H9 (cell line): ENCODE measurements at regions not wholly inside any gene's neighbourhood (a gene's known extent, or its start where the extent isn't known, plus 50 kb on each side); places are given as distances from the start of the nearest gene placed in this dataset.

Experiments used
- DNase-seq: peaks from one replicate; pipeline ENCODE4 v3.0.0-alpha.2; 2017
- H2AFZ ChIP-seq: one replicate; pipeline ENCODE4 v1.6.1; 2013; ENCODE audit warnings: mild to moderate bottlenecking, low read length, control low read depth, moderate library complexity
- H2AK5ac ChIP-seq: 2 replicates; pipeline ENCODE4 v1.6.1; 2013; ENCODE audit warnings: low read length, control low read depth, mixed read lengths; ENCODE audit not compliant: insufficient read length
- H2BK120ac ChIP-seq: one replicate; pipeline ENCODE4 v1.6.1; 2013; ENCODE audit warnings: low read depth, mild to moderate bottlenecking, low read length, control low read depth, inconsistent platforms; ENCODE audit not compliant: poor library complexity, severe bottlenecking
- H2BK12ac ChIP-seq: 2 replicates; pipeline ENCODE4 v1.6.1; 2013; ENCODE audit warnings: low read length, control low read depth, mixed read lengths, low read depth; ENCODE audit not compliant: insufficient read length
- H2BK15ac ChIP-seq: 2 replicates; pipeline ENCODE4 v1.6.1; 2013; ENCODE audit warnings: low read depth, low read length, control low read depth
- H2BK20ac ChIP-seq: one replicate; pipeline ENCODE4 v1.6.1; 2013; ENCODE audit warnings: low read depth, mild to moderate bottlenecking, low read length, control low read depth, inconsistent platforms; ENCODE audit not compliant: poor library complexity, severe bottlenecking
- H2BK5ac ChIP-seq: 2 replicates; pipeline ENCODE4 v1.6.1; 2013; ENCODE audit warnings: low read length, control low read depth, mixed read lengths; ENCODE audit not compliant: insufficient read length
- H3K14ac ChIP-seq: 2 replicates; pipeline ENCODE4 v1.6.1; 2013; ENCODE audit warnings: low read length, control low read depth; ENCODE audit not compliant: insufficient read depth
- H3K18ac ChIP-seq: 2 replicates; pipeline ENCODE4 v1.6.1; 2013; ENCODE audit warnings: low read depth, mild to moderate bottlenecking, mixed read lengths, low read length, control low read depth; ENCODE audit not compliant: insufficient read length
- H3K23ac ChIP-seq: 2 replicates; pipeline ENCODE4 v1.6.1; 2013; ENCODE audit warnings: low read length, control low read depth, mixed read lengths, low read depth; ENCODE audit not compliant: insufficient read length
- H3K23me2 ChIP-seq: 2 replicates; pipeline ENCODE4 v1.6.1; 2013; ENCODE audit warnings: low read depth, mild to moderate bottlenecking, mixed read lengths, low read length, control low read depth; ENCODE audit not compliant: insufficient read length, poor library complexity, severe bottlenecking
- H3K27ac ChIP-seq: 2 replicates; pipeline ENCODE4 v1.5.1; 2013; ENCODE audit warnings: low read length, control low read depth, mixed read lengths, low read depth; ENCODE audit not compliant: insufficient read length
- H3K27me3 ChIP-seq: 2 replicates; pipeline ENCODE4 v1.6.1; 2013; ENCODE audit warnings: low read length, control low read depth, inconsistent platforms; ENCODE audit not compliant: insufficient read depth
- H3K4ac ChIP-seq: 2 replicates; pipeline ENCODE4 v1.6.1; 2013; ENCODE audit warnings: low read depth, mild to moderate bottlenecking, control low read depth, inconsistent platforms, low read length, moderate library complexity
- H3K4me1 ChIP-seq: 2 replicates; pipeline ENCODE4 v1.6.1; 2013; ENCODE audit warnings: low read length, control low read depth, inconsistent platforms; ENCODE audit not compliant: insufficient read depth
- H3K4me2 ChIP-seq: 2 replicates; pipeline ENCODE4 v1.6.1; 2013; ENCODE audit warnings: low read length, control low read depth, mixed read lengths; ENCODE audit not compliant: insufficient read length, insufficient read depth
- H3K56ac ChIP-seq: 2 replicates; pipeline ENCODE4 v1.6.1; 2013; ENCODE audit warnings: low read depth, mild to moderate bottlenecking, mixed read lengths, low read length, control low read depth; ENCODE audit not compliant: insufficient read length
- H3K79me1 ChIP-seq: 2 replicates; pipeline ENCODE4 v1.6.1; 2013; ENCODE audit warnings: low read depth, mild to moderate bottlenecking, moderate library complexity, low read length, control low read depth, inconsistent platforms; ENCODE audit not compliant: insufficient read depth, poor library complexity, severe bottlenecking
- H3K79me2 ChIP-seq: 2 replicates; pipeline ENCODE4 v1.6.1; 2013; ENCODE audit warnings: low read length, control low read depth, inconsistent platforms; ENCODE audit not compliant: insufficient read depth
- H3K9ac ChIP-seq: 2 replicates; pipeline ENCODE4 v1.6.1; 2013; ENCODE audit warnings: low read length, control low read depth, mixed read lengths; ENCODE audit not compliant: insufficient read length; ENCODE audit errors: extremely low read depth
- H3K9me3 ChIP-seq: one replicate; pipeline ENCODE4 v1.6.1; 2013; ENCODE audit warnings: low read depth, low read length, inconsistent platforms; ENCODE audit not compliant: control insufficient read depth
- H3T11ph ChIP-seq: one replicate; pipeline ENCODE4 v1.6.1; 2013; ENCODE audit warnings: mild to moderate bottlenecking, low read length, control low read depth, inconsistent platforms
- H4K20me1 ChIP-seq: one replicate; pipeline ENCODE4 v1.6.1; 2013; ENCODE audit not compliant: control insufficient read depth, insufficient read length, insufficient read depth
- H4K5ac ChIP-seq: 2 replicates; pipeline ENCODE4 v1.6.1; 2013; ENCODE audit warnings: low read depth, mild to moderate bottlenecking, mixed read lengths, low read length, control low read depth; ENCODE audit not compliant: insufficient read length
- H4K8ac ChIP-seq: replicated peaks from 2 replicates; pipeline ENCODE4 v1.6.1; 2013; ENCODE audit warnings: low read length, control low read depth, mixed read lengths, low read depth; ENCODE audit not compliant: insufficient read length
- H4K91ac ChIP-seq: 2 replicates; pipeline ENCODE4 v1.6.1; 2013; ENCODE audit warnings: low read depth, mild to moderate bottlenecking, moderate library complexity, mixed read lengths, low read length, control low read depth; ENCODE audit not compliant: insufficient read length
- H3K27ac Mint-ChIP-seq, 3 experiments: 2 replicates in 2 of 3; 3 replicates in 1 of 3; pipeline ENCODE4 v1.8.0; 2020 to 2021; ENCODE audit warnings: mixed read lengths in 3 of 3, mild to moderate bottlenecking in 1 of 3, moderate library complexity in 1 of 3
- H3K27me3 Mint-ChIP-seq: 2 replicates; pipeline ENCODE4 v1.8.0; 2021; ENCODE audit warnings: low read depth, mild to moderate bottlenecking, moderate library complexity, mixed read lengths
- H3K36me3 Mint-ChIP-seq, 3 experiments: 2 replicates in 2 of 3; 3 replicates in 1 of 3; pipeline ENCODE4 v1.8.0; 2020 to 2021; ENCODE audit warnings: low read depth in 3 of 3, mixed read lengths in 3 of 3; ENCODE audit not compliant: insufficient read depth in 1 of 3
- H3K4me1 Mint-ChIP-seq, 2 experiments: 2 replicates each; pipeline ENCODE4 v1.8.0; 2020; ENCODE audit warnings: mixed read lengths in 2 of 2
- H3K4me3 Mint-ChIP-seq, 2 experiments: 2 replicates in 1 of 2; 3 replicates in 1 of 2; pipeline ENCODE4 v1.8.0; 2020 to 2021; ENCODE audit warnings: mild to moderate bottlenecking in 2 of 2, mixed read lengths in 2 of 2, moderate library complexity in 1 of 2
- H3K9me3 Mint-ChIP-seq, 2 experiments: 2 replicates in 1 of 2; 3 replicates in 1 of 2; pipeline ENCODE4 v1.8.0; 2020; ENCODE audit warnings: mild to moderate bottlenecking in 2 of 2, mixed read lengths in 2 of 2, moderate library complexity in 1 of 2
- WGBS: extraction: QIAGEN DNeasy Blood & Tissue Kit; methylation state at CpG from one replicate; pipeline ENCODE4 v1.1.7; 2013; ENCODE audit warnings: missing lambda C conversion rate, low lambda C conversion rate, mixed read lengths; ENCODE audit not compliant: insufficient read length; ENCODE audit errors: extremely low coverage; 5-methylcytosine and 5-hydroxymethylcytosine counted together
- TF ChIP-seq, protein P1 (sequence below): fragments of 200-600 bp; sonication (generic); conservative IDR thresholded peaks from 3 replicates; pipeline ENCODE4 v1.8.0; 2021; ENCODE audit warnings: antibody characterized with exemption, mild to moderate bottlenecking

DNA sequence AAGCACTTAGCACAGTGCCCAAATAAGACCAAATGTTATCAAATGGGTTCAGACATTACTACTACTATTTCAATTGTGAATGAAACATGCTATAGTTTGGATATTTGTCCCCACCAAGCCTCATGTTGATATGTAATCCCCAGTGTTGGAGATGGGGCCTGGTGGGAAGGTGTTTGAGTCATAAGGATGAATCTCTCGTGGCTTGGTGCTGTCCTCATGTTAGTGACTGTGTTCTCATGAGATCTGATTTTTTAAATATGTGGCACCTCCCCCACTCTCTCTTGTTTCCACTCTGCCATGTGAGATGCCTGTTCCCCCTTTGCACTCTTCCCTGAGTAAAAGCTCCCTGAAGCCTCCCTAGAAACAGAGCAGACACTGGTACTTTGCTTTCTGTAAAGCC is 148.7 kb upstream of the TGFBR2 start:
- H3K23me2 ChIP-seq = no peaks in the 10 kb centered on the region
- H2BK15ac ChIP-seq = no peak overlapping the region
- no peak overlapping the region for H2AFZ ChIP-seq
- H2AK5ac ChIP-seq = no peak overlapping the region
- Mint-ChIP-seq H3K36me3 (peaks cover 0 to 2% (median 2%) of the 10 kb centered on the region in 3 experiments; a peak in 3 of 7 replicates), H3K4me1 (peaks cover 0 to 7% of the 10 kb centered on the region in 2 experiments; a peak in 1 of 4 replicates), H3K4me3 (no peak overlapping the region), H3K9me3 (peaks cover 1 to 4% of the 10 kb centered on the region in 2 experiments; a peak in 2 of 5 replicates), H3K27me3 (no peaks in the 10 kb centered on the region), H3K27ac (no peak overlapping the region)
- H3K4me1 ChIP-seq = peaks cover 2% of the 10 kb centered on the region; the same call in 1 of the 2 replicates
- no peak overlapping the region for H3K4ac ChIP-seq
- no peaks in the 10 kb centered on the region for H3K9me3 ChIP-seq
- H2BK12ac ChIP-seq = no peak overlapping the region
- no peaks in the 10 kb centered on the region for H3K27me3 ChIP-seq
- H2BK120ac ChIP-seq = no peak overlapping the region
- H3K56ac ChIP-seq = no peak overlapping the region
- H3K9ac ChIP-seq = no peak overlapping the region
- no peak overlapping the region for H4K5ac ChIP-seq
- H4K91ac ChIP-seq = no peak overlapping the region
- no peaks in the 10 kb centered on the region for H4K20me1 ChIP-seq
- H3K18ac ChIP-seq = no peak overlapping the region
- H3K79me1 ChIP-seq = no peaks in the 10 kb centered on the region
- TF ChIP-seq, protein P1, sequence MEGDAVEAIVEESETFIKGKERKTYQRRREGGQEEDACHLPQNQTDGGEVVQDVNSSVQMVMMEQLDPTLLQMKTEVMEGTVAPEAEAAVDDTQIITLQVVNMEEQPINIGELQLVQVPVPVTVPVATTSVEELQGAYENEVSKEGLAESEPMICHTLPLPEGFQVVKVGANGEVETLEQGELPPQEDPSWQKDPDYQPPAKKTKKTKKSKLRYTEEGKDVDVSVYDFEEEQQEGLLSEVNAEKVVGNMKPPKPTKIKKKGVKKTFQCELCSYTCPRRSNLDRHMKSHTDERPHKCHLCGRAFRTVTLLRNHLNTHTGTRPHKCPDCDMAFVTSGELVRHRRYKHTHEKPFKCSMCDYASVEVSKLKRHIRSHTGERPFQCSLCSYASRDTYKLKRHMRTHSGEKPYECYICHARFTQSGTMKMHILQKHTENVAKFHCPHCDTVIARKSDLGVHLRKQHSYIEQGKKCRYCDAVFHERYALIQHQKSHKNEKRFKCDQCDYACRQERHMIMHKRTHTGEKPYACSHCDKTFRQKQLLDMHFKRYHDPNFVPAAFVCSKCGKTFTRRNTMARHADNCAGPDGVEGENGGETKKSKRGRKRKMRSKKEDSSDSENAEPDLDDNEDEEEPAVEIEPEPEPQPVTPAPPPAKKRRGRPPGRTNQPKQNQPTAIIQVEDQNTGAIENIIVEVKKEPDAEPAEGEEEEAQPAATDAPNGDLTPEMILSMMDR = no peak
- no peak overlapping the region for H3K23ac ChIP-seq
- H2BK5ac ChIP-seq = no peak overlapping the region
- H3K4me2 ChIP-seq = no peak overlapping the region
- H3K27ac ChIP-seq = no peak overlapping the region
- DNase-seq = no peak
- no CpG with 5 or more reads among the region's 1 CpG for WGBS
- no peak overlapping the region for H3K14ac ChIP-seq
- H2BK20ac ChIP-seq = no peak overlapping the region
- no peak overlapping the region for H3T11ph ChIP-seq
- no peak overlapping the region for H4K8ac ChIP-seq
- no peaks in the 10 kb centered on the region for H3K79me2 ChIP-seq
